ENCODE measurements at regions not wholly inside any gene's neighbourhood (a gene's known extent, or its start where the extent isn't known, plus 50 kb on each side); places are given as distances from the start of the nearest gene placed in this dataset.

DNA sequence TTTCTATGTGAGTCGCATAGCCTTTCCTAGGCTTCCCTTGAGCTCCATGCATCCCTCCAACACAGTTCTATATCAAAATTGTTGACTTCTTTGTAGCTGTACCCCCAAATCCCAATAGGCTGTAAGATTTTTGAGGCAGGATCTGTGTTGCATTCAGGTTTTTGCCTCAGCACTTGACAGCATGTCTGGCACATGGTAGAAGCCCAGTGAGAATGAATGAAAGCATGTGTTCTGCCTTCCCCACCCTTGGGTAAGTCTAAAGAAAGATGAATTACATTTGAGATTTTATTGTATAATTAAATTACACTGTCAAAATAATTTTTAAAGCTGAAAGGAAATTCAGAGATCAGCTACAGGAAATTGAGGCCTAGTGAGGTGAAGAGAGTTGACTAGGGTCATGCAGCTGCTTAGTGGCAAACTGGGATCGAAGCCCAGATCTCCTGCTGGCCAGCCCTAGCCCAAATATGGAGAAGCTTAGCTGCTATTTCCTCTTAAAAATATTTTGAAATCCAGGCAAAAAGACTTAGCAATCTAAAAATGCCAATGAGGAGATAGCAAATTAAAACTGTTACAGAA is 122.5 kb downstream of the SPATA18 start:
- TF ChIP-seq EZH2 (IDR thresholded peaks at IDR 0.05; ENCODE audit: low read length) = no peak
- TF ChIP-seq, protein P1, sequence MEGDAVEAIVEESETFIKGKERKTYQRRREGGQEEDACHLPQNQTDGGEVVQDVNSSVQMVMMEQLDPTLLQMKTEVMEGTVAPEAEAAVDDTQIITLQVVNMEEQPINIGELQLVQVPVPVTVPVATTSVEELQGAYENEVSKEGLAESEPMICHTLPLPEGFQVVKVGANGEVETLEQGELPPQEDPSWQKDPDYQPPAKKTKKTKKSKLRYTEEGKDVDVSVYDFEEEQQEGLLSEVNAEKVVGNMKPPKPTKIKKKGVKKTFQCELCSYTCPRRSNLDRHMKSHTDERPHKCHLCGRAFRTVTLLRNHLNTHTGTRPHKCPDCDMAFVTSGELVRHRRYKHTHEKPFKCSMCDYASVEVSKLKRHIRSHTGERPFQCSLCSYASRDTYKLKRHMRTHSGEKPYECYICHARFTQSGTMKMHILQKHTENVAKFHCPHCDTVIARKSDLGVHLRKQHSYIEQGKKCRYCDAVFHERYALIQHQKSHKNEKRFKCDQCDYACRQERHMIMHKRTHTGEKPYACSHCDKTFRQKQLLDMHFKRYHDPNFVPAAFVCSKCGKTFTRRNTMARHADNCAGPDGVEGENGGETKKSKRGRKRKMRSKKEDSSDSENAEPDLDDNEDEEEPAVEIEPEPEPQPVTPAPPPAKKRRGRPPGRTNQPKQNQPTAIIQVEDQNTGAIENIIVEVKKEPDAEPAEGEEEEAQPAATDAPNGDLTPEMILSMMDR (optimal IDR thresholded peaks at IDR 0.05 in 1 of 3, IDR thresholded peaks at IDR 0.05 in 1 of 3, conservative IDR thresholded peaks at IDR 0.05 in 1 of 3; ENCODE audit: extremely low read depth in 1 of 3, insufficient read depth in 2 of 3, low read length in 3 of 3) = no peak
